Parathyroid adenoma (tissue), 2 donors: ENCODE measurements at regions not wholly inside any gene's neighbourhood (a gene's known extent, or its start where the extent isn't known, plus 50 kb on each side); places are given as distances from the start of the nearest gene placed in this dataset.

Experiments
- H2AFZ ChIP-seq: fragments of 300-600 bp; sonication (generic); one replicate; pipeline ENCODE4 v1.7.0; 2017; ENCODE audit warnings: antibody characterized with exemption, mild to moderate bottlenecking
- H3K27ac ChIP-seq: fragments of 300-600 bp; sonication (generic); one replicate; pipeline ENCODE4 v1.7.0; 2017
- H3K27me3 ChIP-seq: fragments of 300-600 bp; sonication (generic); one replicate; pipeline ENCODE4 v1.7.0; 2017; ENCODE audit warnings: low read length; ENCODE audit not compliant: control insufficient read depth, insufficient read depth
- H3K36me3 ChIP-seq: fragments of 300-600 bp; sonication (generic); one replicate; pipeline ENCODE4 v1.7.0; 2017; ENCODE audit warnings: low read length; ENCODE audit not compliant: control insufficient read depth, insufficient read depth
- H3K4me1 ChIP-seq: fragments of 300-600 bp; sonication (generic); one replicate; pipeline ENCODE4 v1.7.0; 2017; ENCODE audit warnings: control low read depth
- H3K4me2 ChIP-seq: fragments of 300-600 bp; sonication (generic); one replicate; pipeline ENCODE4 v1.7.0; 2017; ENCODE audit warnings: low read length
- H3K4me3 ChIP-seq: fragments of 300-600 bp; sonication (generic); one replicate; pipeline ENCODE4 v1.7.0; 2017; ENCODE audit warnings: low read depth, low read length
- H3K79me2 ChIP-seq: fragments of 300-600 bp; sonication (generic); one replicate; pipeline ENCODE4 v1.7.0; 2017; ENCODE audit warnings: control low read depth
- H3K9ac ChIP-seq: fragments of 300-600 bp; sonication (generic); one replicate; pipeline ENCODE4 v1.7.0; 2017; ENCODE audit warnings: mild to moderate bottlenecking
- H3K9me3 ChIP-seq: fragments of 300-600 bp; sonication (generic); one replicate; pipeline ENCODE4 v1.7.0; 2017; ENCODE audit warnings: low read length; ENCODE audit not compliant: control insufficient read depth
- TF ChIP-seq, protein P1 (sequence below): fragments of 300-600 bp; sonication (generic); IDR thresholded peaks from one replicate; pipeline ENCODE4 v1.7.0; 2017; ENCODE audit warnings: antibody characterized with exemption, mild to moderate bottlenecking
- donor health status: primary hyperparathyroidism.

DNA sequence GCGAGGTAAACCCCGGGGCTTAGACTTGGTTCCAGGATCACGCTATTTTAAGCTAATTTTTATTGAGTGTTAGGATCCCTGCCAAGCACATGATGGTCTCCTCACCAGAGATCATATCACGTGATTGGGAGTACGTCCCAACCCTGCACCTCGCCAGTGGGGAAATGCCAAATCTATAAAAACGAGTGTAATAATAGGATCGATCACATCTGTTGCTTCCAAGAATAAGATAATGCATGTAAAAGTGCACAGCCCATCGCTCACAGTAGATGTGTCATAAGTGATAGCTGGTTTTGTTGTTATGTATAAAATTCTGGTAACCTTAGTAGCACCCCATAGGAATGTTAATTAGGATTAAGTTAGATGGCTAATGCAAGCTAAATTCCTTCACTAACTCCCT, 581.0 kb upstream of the TMEM132C start:
- TF ChIP-seq, protein P1, sequence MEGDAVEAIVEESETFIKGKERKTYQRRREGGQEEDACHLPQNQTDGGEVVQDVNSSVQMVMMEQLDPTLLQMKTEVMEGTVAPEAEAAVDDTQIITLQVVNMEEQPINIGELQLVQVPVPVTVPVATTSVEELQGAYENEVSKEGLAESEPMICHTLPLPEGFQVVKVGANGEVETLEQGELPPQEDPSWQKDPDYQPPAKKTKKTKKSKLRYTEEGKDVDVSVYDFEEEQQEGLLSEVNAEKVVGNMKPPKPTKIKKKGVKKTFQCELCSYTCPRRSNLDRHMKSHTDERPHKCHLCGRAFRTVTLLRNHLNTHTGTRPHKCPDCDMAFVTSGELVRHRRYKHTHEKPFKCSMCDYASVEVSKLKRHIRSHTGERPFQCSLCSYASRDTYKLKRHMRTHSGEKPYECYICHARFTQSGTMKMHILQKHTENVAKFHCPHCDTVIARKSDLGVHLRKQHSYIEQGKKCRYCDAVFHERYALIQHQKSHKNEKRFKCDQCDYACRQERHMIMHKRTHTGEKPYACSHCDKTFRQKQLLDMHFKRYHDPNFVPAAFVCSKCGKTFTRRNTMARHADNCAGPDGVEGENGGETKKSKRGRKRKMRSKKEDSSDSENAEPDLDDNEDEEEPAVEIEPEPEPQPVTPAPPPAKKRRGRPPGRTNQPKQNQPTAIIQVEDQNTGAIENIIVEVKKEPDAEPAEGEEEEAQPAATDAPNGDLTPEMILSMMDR = no peak
- Histone ChIP-seq H3K4me3 (no peak overlapping the region), H3K27ac (no peak overlapping the region), H3K36me3 (no peaks in the 10 kb centered on the region), H3K4me2 (no peak overlapping the region), H3K9ac (no peak overlapping the region), H3K9me3 (no peaks in the 10 kb centered on the region), H3K4me1 (no peaks in the 10 kb centered on the region), H2AFZ (no peak overlapping the region), H3K27me3 (no peaks in the 10 kb centered on the region), H3K79me2 (no peaks in the 10 kb centered on the region)

DNA sequence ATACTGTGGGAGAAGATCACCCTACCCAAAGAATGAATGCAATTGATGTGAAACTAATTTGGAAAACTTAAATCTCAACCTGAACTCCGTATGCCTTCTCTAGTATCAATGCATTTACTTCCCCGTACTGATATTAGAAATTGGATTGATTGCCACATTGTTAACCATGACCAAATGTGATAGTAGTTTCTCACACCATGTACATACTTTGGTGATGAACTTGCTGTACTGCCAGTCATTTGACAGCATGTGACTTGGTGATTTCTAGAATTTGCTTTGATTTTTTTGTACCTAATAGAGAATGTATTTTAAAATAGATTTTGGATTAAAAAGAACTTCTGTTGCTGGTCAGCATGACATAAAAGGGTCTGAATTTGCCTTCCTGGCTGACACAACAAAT, 579.8 kb upstream of the TMEM132C start:
- no peak overlapping the region for H3K4me3 ChIP-seq
- H3K36me3 ChIP-seq = no peaks in the 10 kb centered on the region
- H3K4me1 ChIP-seq = no peaks in the 10 kb centered on the region
- H3K27ac ChIP-seq = no peak overlapping the region
- H2AFZ ChIP-seq = no peak overlapping the region
- no peak overlapping the region for H3K4me2 ChIP-seq
- TF ChIP-seq, protein P1 = no peak
- H3K9ac ChIP-seq = no peak overlapping the region
- H3K9me3 ChIP-seq = no peaks in the 10 kb centered on the region
- H3K27me3 ChIP-seq = no peaks in the 10 kb centered on the region
- H3K79me2 ChIP-seq = no peaks in the 10 kb centered on the region

DNA sequence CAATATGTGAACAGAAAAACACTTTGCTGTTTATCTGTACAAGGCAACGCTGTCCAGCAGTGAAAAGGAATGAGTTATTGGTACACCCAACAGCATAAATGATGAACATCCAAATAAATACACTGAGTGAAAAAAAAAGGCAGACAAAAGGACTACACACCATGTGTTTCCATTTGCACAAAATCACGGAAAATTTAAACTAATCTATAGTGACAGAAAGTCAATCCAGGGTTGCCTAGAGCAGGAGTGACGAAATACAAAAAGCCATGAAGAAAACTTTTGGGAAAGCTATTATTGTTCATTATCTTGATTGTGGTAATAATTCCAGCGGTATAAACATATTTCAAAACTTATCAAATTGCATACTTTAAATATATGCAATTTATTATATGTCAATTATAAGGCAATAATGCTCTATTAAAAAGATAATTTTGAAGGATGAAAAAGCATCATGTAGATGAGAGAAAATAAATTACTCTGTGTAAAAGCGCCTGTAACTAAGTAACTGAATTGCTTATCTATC, 578.0 kb upstream of the TMEM132C start:
- no peaks in the 10 kb centered on the region for H3K79me2 ChIP-seq
- H3K9ac ChIP-seq = no peak overlapping the region
- no peak overlapping the region for H3K4me3 ChIP-seq
- no peaks in the 10 kb centered on the region for H3K4me1 ChIP-seq
- H2AFZ ChIP-seq = no peak overlapping the region
- H3K27ac ChIP-seq = no peak overlapping the region
- no peaks in the 10 kb centered on the region for H3K9me3 ChIP-seq
- no peak overlapping the region for H3K4me2 ChIP-seq
- no peaks in the 10 kb centered on the region for H3K27me3 ChIP-seq
- H3K36me3 ChIP-seq = no peaks in the 10 kb centered on the region
- TF ChIP-seq, protein P1 = no peak

DNA sequence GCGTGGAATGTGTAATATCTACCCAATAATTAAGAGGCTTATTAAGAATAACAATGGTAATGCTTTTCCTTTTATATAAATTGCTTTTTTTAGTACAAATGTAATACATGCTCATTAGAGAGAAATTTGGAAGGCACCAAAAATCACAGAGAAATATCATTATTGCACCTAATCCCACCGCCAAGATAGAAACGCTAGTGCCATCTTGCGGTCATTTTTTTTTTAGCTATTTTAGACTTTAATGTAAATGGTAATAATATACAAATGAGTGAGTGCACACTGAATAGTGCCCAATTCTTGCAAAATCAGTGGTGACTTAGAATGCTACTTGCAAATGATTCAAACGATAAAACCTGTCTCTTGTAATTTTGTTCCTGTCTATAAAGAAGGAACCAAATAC, 576.8 kb upstream of the TMEM132C start:
- TF ChIP-seq, protein P1 = no peak
- Histone ChIP-seq H3K4me2 (no peak overlapping the region), H3K27me3 (no peaks in the 10 kb centered on the region), H2AFZ (no peak overlapping the region), H3K4me1 (no peaks in the 10 kb centered on the region), H3K9ac (no peak overlapping the region), H3K36me3 (no peaks in the 10 kb centered on the region), H3K79me2 (no peaks in the 10 kb centered on the region), H3K27ac (no peak overlapping the region), H3K9me3 (no peaks in the 10 kb centered on the region), H3K4me3 (no peak overlapping the region)

DNA sequence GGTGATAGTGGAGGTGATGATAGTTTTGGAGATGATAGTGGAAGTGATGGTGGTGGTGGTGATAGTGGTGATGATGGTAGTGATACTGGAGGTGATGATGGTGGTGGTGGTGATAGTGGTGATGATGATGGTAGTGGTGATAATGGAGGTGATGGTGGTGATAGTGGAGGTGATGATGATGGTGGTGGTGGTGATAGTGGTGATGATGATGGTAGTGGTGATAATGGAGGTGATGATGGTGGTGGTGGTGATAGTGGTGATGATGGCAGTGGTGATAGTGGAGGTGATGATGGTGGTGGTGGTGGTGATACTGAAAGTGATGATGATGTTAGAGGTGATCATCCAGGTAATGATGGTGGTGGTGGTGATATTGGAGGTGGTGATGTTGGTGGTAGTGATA, 570.0 kb upstream of the TMEM132C start:
- Histone ChIP-seq H3K4me2 (no peak overlapping the region), H3K27ac (no peak overlapping the region), H3K27me3 (no peaks in the 10 kb centered on the region), H3K9me3 (no peaks in the 10 kb centered on the region), H3K36me3 (no peaks in the 10 kb centered on the region), H3K4me3 (no peak overlapping the region), H2AFZ (no peak overlapping the region), H3K79me2 (no peaks in the 10 kb centered on the region), H3K4me1 (no peaks in the 10 kb centered on the region), H3K9ac (no peak overlapping the region)
- TF ChIP-seq, protein P1 = no peak
